Mesenteric fat pad (tissue), 1 donor: ENCODE measurements at regions not wholly inside any gene's neighbourhood (a gene's known extent, or its start where the extent isn't known, plus 50 kb on each side); places are given as distances from the start of the nearest gene placed in this dataset.

Experiments
- DNase-seq: peaks from one replicate; pipeline ENCODE4 v3.0.0-alpha.2; 2020; ENCODE audit warnings: low spot score
- donor health status: DM: yes; HTN: yes; CAD: no.

- no peak for DNase-seq
These were observed 220.7 kb upstream of the EMCN start for GRCh38 chr4:100738196-100739165.

- DNase-seq, result no peak
These were observed 219.0 kb upstream of the EMCN start for GRCh38 chr4:100736641-100737451.

GRCh38 chr4:100728861-100729260 lies 211.0 kb upstream of the EMCN start:
- no peak for DNase-seq

- DNase-seq, result no peak
These were observed 205.1 kb upstream of the EMCN start for GRCh38 chr4:100722866-100723459.

GRCh38 chr4:100722133-100722532 lies 204.3 kb upstream of the EMCN start:
- DNase-seq, result no peak

GRCh38 chr4:100721490-100721889 lies 203.7 kb upstream of the EMCN start:
- no peak for DNase-seq

GRCh38 chr4:100721077-100721476 lies 203.3 kb upstream of the EMCN start:
- DNase-seq, result no peak

- no peak for DNase-seq
These were observed 198.6 kb upstream of the EMCN start for GRCh38 chr4:100716416-100716815.

GRCh38 chr4:100708776-100709175 lies 191.0 kb upstream of the EMCN start:
- no peak for DNase-seq

GRCh38 chr4:100707786-100708185 lies 190.0 kb upstream of the EMCN start:
- DNase-seq, result no peak

- no peak for DNase-seq
These were observed 178.7 kb upstream of the EMCN start for GRCh38 chr4:100696531-100696930.

- no peak for DNase-seq
These were observed 178.0 kb upstream of the EMCN start for GRCh38 chr4:100695871-100696270.

- no peak for DNase-seq
These were observed 177.3 kb upstream of the EMCN start for GRCh38 chr4:100695039-100695654.

GRCh38 chr4:100694467-100694866 lies 176.6 kb upstream of the EMCN start:
- DNase-seq, result no peak

GRCh38 chr4:100690812-100691211 lies 173.0 kb upstream of the EMCN start:
- no peak for DNase-seq

GRCh38 chr4:100688368-100688767 lies 170.5 kb upstream of the EMCN start:
- DNase-seq, result no peak

GRCh38 chr4:100682477-100683218 lies 164.8 kb upstream of the EMCN start:
- DNase-seq, result no peak

- DNase-seq, result no peak
These were observed 163.5 kb upstream of the EMCN start for GRCh38 chr4:100681289-100681688.

GRCh38 chr4:100679926-100680325 lies 162.1 kb upstream of the EMCN start:
- no peak for DNase-seq

GRCh38 chr4:100674976-100675375 lies 157.2 kb upstream of the EMCN start:
- DNase-seq, result no peak

GRCh38 chr4:100657187-100657586 lies 139.4 kb upstream of the EMCN start:
- no peak for DNase-seq
